COLO668 (cell line): ENCODE measurements at regions not wholly inside any gene's neighbourhood (a gene's known extent, or its start where the extent isn't known, plus 50 kb on each side); places are given as distances from the start of the nearest gene placed in this dataset.

Source experiments
- DNase-seq: peaks from one replicate; lab custom pipeline; 2025; ENCODE audit not compliant: unreplicated experiment; lab: John Stamatoyannopoulos, UW

- no peak for DNase-seq
These were observed 69.6 kb downstream of the RBFOX3 start for GRCh38 chr17:79541056-79541850.

DNA sequence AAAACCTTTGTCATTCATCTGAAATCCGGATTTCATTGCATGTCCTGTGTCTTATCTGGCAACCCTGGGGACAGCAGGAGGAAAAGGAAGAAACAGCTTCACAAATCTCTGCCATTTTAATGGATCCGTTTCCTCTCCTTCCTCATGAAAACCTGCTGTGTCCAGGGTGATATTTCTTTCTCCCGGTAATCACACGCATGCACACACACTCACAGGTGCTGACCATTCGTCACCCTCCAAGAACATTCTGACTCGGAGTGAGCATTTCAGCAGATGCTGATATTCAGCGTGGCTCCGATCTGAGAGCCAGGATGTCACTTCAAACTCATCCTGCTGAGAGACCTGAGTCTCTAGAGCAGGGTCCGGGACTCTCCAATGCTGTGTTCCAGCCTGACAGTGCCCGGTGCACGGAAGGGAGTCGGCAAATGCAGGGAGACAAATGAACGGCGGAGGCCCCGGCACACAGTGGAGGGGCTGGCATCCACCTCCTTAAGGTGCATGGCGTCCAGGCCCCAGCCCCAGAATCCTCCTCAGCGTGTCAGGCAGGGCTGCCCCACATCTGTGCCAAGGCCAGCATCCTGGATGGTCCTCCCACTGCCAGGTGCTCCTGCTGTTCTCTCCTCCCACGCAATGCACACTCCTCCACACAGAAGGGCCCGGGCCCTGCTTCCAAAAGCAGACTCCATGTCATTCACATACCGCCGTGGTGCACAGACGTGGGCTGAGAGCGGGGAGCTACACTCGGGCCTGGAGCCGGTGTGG is 70.7 kb downstream of the RBFOX3 start:
- no peak for DNase-seq

DNA sequence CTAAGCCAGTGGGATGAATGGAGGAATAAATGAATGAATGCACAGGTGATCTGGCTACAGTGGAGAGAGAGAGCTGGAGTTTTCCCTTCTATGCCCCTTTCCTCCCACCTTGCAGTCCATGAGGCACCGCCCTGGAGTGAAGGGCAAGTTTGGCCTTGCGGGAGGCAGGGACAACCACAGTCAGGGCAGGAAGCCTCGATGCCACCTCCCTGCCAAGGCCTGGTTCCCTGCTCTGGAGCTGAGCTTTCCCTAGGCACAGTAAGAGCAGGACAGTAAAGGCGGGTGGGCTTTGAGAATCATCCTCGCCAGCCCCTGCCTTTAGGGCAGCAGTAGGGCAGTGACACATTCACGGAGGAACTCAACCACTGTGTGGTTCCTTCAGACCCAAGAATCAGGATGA is 72.6 kb downstream of the RBFOX3 start:
- no peak for DNase-seq

DNA sequence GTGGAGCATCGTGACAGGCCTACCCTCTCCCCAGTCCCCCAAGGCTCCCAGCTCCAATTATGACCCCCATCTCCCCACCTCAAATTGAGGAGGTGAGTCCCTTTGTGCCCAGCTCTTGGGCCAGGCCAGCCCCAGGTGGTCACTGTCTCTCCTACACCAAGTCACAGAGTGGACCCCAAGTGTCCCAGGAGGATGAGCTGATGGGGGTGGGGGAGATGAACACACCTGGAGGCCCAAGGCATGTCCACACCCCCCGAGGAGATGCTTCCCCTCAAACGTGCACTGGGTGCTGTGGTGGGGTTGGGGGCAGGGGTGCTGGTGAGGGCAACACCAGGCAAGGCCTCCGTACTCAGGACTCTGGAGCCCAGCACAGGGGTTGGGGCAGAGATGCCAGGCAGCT is 73.2 kb downstream of the RBFOX3 start:
- DNase-seq = no peak

GRCh38 chr17:79537061-79537460 is 73.8 kb downstream of the RBFOX3 start:
- no peak for DNase-seq

DNA sequence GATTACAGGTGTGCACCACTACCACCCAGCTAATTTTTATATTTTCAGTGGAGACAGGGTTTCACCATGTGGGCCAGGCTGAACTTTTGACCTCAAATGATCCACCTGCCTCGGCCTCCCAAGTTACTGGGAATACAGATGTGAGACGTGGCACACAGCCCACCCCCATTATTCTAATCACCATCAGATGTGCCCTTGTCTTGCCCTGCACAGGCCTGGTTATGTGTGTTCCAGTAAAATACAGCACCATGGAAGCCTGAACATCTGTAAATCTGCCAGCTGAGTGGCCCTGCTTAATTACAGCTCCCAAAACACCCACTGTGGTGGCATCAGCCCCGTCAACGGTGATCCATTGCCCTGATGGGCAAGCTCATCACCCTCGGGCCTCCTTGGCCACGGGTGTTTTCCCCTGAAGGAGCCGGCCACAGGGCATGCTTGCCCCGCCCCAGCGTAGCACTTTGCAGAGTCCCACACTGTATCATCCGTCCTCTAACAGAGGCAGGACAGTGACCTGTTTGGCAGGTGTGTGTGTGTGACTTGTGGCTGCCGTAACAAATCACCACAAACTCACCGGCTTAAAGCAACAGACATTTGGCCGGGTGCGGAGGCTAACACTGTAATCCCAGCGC is 74.5 kb downstream of the RBFOX3 start:
- DNase-seq = no peak

- DNase-seq = no peak
These were observed 75.2 kb downstream of the RBFOX3 start for GRCh38 chr17:79535728-79536025.

GRCh38 chr17:79534851-79535727 is 75.8 kb downstream of the RBFOX3 start:
- no peak for DNase-seq

- no peak for DNase-seq
These were observed 76.7 kb downstream of the RBFOX3 start for GRCh38 chr17:79534111-79534510.

GRCh38 chr17:79533116-79533515 is 77.7 kb downstream of the RBFOX3 start:
- DNase-seq = no peak

DNA sequence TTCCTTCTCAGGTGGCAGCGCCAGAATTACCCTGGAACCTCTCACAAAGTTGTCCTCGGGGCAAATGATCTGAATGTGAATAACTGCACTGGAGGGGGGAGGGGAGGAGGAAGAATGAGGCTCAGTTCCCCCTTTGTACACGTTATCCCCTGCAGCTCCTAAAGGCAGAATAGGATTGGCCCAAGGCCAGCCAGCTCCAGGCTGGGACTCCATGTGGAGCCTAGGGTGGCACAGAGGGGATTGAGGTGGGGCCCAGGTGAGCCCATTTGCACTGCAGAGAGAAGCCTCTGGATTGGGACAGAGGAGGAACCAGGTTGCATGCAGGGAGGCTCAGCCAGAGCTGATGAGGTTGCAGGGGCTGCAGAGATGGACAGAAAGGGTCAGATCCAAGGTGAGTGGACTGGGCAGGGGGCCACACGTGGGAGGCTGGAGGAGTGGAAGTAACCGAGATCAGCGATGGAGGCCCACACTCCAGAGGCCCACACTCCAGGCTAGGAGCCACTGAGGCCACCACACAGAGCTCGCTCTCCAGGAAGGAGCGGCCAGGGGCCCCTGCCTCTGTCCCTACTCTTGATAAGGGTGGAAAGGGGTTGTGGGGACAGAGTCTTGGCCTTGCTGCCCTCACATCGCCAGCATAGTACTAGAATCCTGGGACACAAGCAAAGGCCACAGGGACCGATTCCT is 78.6 kb downstream of the RBFOX3 start:
- DNase-seq = no peak

GRCh38 chr17:79531191-79532095 is 79.4 kb downstream of the RBFOX3 start:
- DNase-seq = no peak

- no peak for DNase-seq
These were observed 80.3 kb downstream of the RBFOX3 start for GRCh38 chr17:79530361-79531105.

DNA sequence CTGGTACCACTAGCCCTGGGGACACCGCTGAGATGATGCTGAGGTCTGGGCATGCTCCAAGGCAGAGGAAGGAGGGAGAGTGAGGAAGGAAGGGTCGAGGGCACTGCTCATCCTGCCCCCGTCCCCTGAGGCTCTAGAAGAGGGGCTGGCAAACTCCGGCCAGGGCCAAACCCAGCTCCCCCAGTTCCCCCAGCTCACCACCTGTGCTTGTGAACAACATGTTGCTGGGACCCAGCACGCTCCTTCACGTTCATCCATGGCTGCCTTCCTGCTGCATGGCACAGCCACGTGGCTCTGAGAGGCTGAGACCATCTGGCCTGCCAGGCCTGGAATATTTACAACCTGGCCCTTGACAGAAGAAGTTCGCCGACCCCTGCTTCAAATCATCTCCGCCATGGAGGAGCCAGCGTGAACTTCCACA is 81.2 kb downstream of the RBFOX3 start:
- no peak for DNase-seq

- no peak for DNase-seq
These were observed 82.2 kb downstream of the RBFOX3 start for GRCh38 chr17:79528592-79529125.

- DNase-seq = no peak
These were observed 83.5 kb downstream of the RBFOX3 start for GRCh38 chr17:79527306-79527705.

GRCh38 chr17:79525793-79526677 is 84.8 kb downstream of the RBFOX3 start:
- DNase-seq = no peak
